H1 (cell line): ENCODE measurements at regions not wholly inside any gene's neighbourhood (a gene's known extent, or its start where the extent isn't known, plus 50 kb on each side); places are given as distances from the start of the nearest gene placed in this dataset.

Experiments
- CTCF ChIA-PET: fragments of 300-600 bp; sonication (Branson Sonifier 250); formaldehyde crosslinking; loops from one replicate; lab custom pipeline; 2021; ENCODE audit not compliant: partially characterized antibody; lab: Charles Lee
- POLR2A ChIA-PET: fragments of 300-600 bp; sonication (Branson Sonifier 250); formaldehyde crosslinking; loops from one replicate; lab custom pipeline; 2021; ENCODE audit warnings: inconsistent platforms; ENCODE audit not compliant: partially characterized antibody; lab: Charles Lee
- DNase-seq, 2 experiments: peaks; one replicate each; pipeline versions ENCODE4 v3.0.0 to v3.0.0-alpha.2; 2010 to 2022; ENCODE audit warnings: low spot score in 2 of 2, low read depth in 1 of 2, mixed read lengths in 1 of 2
- FAIRE-seq: peaks from 2 replicates; lab custom pipeline; 2011; peaks lifted over from hg19 to GRCh38; lab: Jason Lieb, UNC
- H2AFZ ChIP-seq: 2 replicates; pipeline ENCODE4 v1.8.1; 2012; ENCODE audit warnings: low read length, inconsistent platforms
- H2AK5ac ChIP-seq: 2 replicates; pipeline ENCODE4 v1.6.1; 2013; ENCODE audit warnings: low read depth, low read length
- H2BK120ac ChIP-seq: replicated peaks from 2 replicates; pipeline ENCODE3; 2013; ENCODE audit warnings: low read depth, low read length, inconsistent platforms
- H2BK12ac ChIP-seq: 2 replicates; pipeline ENCODE4 v1.6.1; 2013; ENCODE audit warnings: low read depth, low read length
- H2BK15ac ChIP-seq: 2 replicates; pipeline ENCODE4 v1.6.1; 2013; ENCODE audit warnings: low read length
- H2BK20ac ChIP-seq: 2 replicates; pipeline ENCODE4 v1.6.1; 2013; ENCODE audit warnings: low read length
- H2BK5ac ChIP-seq: 2 replicates; pipeline ENCODE4 v1.6.1; 2013; ENCODE audit warnings: low read depth, low read length
- H3K14ac ChIP-seq: 2 replicates; pipeline ENCODE4 v1.6.1; 2013; ENCODE audit warnings: inconsistent platforms; ENCODE audit not compliant: insufficient read length
- H3K18ac ChIP-seq: 2 replicates; pipeline ENCODE4 v1.6.1; 2013; ENCODE audit warnings: low read length; ENCODE audit errors: extremely low read depth
- H3K23ac ChIP-seq: 2 replicates; pipeline ENCODE4 v1.6.1; 2013; ENCODE audit warnings: inconsistent platforms; ENCODE audit not compliant: insufficient read length
- H3K23me2 ChIP-seq: 2 replicates; pipeline ENCODE4 v1.6.1; 2013; ENCODE audit warnings: low read depth, low read length
- H3K27ac ChIP-seq: 2 replicates; pipeline ENCODE4 v1.6.1; 2011; ENCODE audit warnings: low read depth, low read length, inconsistent platforms
- H3K27me3 ChIP-seq, 4 experiments: replicated peaks in 1 of 4; 1 replicate in 1 of 4; 2 replicates in 3 of 4; pipeline versions ENCODE4 v1.6.1 to v1.8.1; 2011 to 2013; ENCODE audit warnings: low read length in 3 of 4, mild to moderate bottlenecking in 3 of 4, inconsistent platforms in 2 of 4, mixed read lengths in 2 of 4, moderate library complexity in 1 of 4; ENCODE audit not compliant: control insufficient read depth in 3 of 4, insufficient read depth in 3 of 4; ENCODE audit errors: extremely low read depth in 1 of 4
- H3K36me3 ChIP-seq, 4 experiments: 2 replicates each; pipeline versions ENCODE4 v1.6.1 to v1.8.1; 2011 to 2013; ENCODE audit warnings: mild to moderate bottlenecking in 4 of 4, low read length in 3 of 4, moderate library complexity in 2 of 4, control low read depth in 1 of 4, inconsistent platforms in 1 of 4; ENCODE audit not compliant: insufficient read depth in 4 of 4, control insufficient read depth in 2 of 4
- H3K4ac ChIP-seq: replicated peaks from 2 replicates; pipeline ENCODE3; 2013; ENCODE audit warnings: low read length, low read depth, mixed read lengths, inconsistent platforms; ENCODE audit not compliant: insufficient read length
- H3K4me1 ChIP-seq, 4 experiments: replicated peaks in 1 of 4; 1 replicate in 1 of 4; 2 replicates in 3 of 4; pipeline versions ENCODE4 v1.6.1 to v1.8.1; 2011 to 2013; ENCODE audit warnings: low read length in 3 of 4, inconsistent platforms in 2 of 4, mixed read lengths in 1 of 4; ENCODE audit not compliant: insufficient read depth in 4 of 4, control insufficient read depth in 3 of 4
- H3K4me2 ChIP-seq, 2 experiments: 2 replicates each; pipeline versions ENCODE4 v1.6.1 to v1.8.1; 2011 to 2013; ENCODE audit warnings: low read depth in 2 of 2, low read length in 2 of 2, control low read depth in 1 of 2, inconsistent platforms in 1 of 2, mild to moderate bottlenecking in 1 of 2; ENCODE audit not compliant: insufficient read depth in 1 of 2
- H3K4me3 ChIP-seq, 4 experiments: fragments of 200-600, 300-600 bp in 1 of 4; sonication (generic), shearing (Covaris generic), sonication (Bioruptor Twin) in 1 of 4; 2 replicates each; pipeline versions ENCODE4 v1.5.1 to v1.8.1; 2011 to 2016; ENCODE audit warnings: low read length in 4 of 4, low read depth in 3 of 4, control low read depth in 2 of 4, inconsistent platforms in 2 of 4, mild to moderate bottlenecking in 2 of 4, mixed read lengths in 1 of 4, moderate library complexity in 1 of 4; ENCODE audit not compliant: insufficient read depth in 2 of 4; ENCODE audit errors: extremely low read depth in 1 of 4
- H3K56ac ChIP-seq: replicated peaks from 2 replicates; pipeline ENCODE3; 2013; ENCODE audit warnings: low read depth, mild to moderate bottlenecking, mixed read lengths, low read length, inconsistent platforms; ENCODE audit not compliant: insufficient read length
- H3K79me1 ChIP-seq: 2 replicates; pipeline ENCODE4 v1.6.1; 2013; ENCODE audit warnings: low read depth, low read length, control low read depth
- H3K79me2 ChIP-seq, 2 experiments: 2 replicates each; pipeline versions ENCODE4 v1.6.1 to v1.8.1; 2012 to 2013; ENCODE audit warnings: low read length in 2 of 2, mild to moderate bottlenecking in 2 of 2, inconsistent platforms in 1 of 2; ENCODE audit not compliant: insufficient read depth in 2 of 2, control insufficient read depth in 1 of 2
- H3K9ac ChIP-seq, 4 experiments: replicated peaks in 1 of 4; 1 replicate in 1 of 4; 2 replicates in 3 of 4; pipeline versions ENCODE4 v1.6.1 to v1.8.1; 2011 to 2013; ENCODE audit warnings: low read depth in 3 of 4, low read length in 3 of 4, control low read depth in 2 of 4, mild to moderate bottlenecking in 2 of 4, moderate library complexity in 2 of 4, inconsistent platforms in 1 of 4; ENCODE audit errors: extremely low read depth in 1 of 4
- H3K9me3 ChIP-seq, 2 experiments: 2 replicates each; pipeline versions ENCODE4 v1.6.1 to v1.8.1; 2012 to 2013; ENCODE audit warnings: mild to moderate bottlenecking in 2 of 2, moderate library complexity in 2 of 2, control low read depth in 1 of 2, inconsistent platforms in 1 of 2, low read depth in 1 of 2, low read length in 1 of 2, mixed read lengths in 1 of 2; ENCODE audit not compliant: insufficient read depth in 2 of 2
- H4K20me1 ChIP-seq, 2 experiments: replicated peaks in 1 of 2; 2 replicates each; pipeline versions ENCODE3 to v1.8.1; 2011 to 2013; ENCODE audit warnings: inconsistent platforms in 2 of 2, low read length in 2 of 2, mild to moderate bottlenecking in 1 of 2; ENCODE audit not compliant: insufficient read depth in 2 of 2, control insufficient read depth in 1 of 2
- H4K5ac ChIP-seq: 2 replicates; pipeline ENCODE4 v1.6.1; 2013; ENCODE audit warnings: low read length, low read depth, mixed read lengths, inconsistent platforms; ENCODE audit not compliant: insufficient read length
- H4K8ac ChIP-seq: 2 replicates; pipeline ENCODE4 v1.8.0; 2013; ENCODE audit warnings: mild to moderate bottlenecking, moderate library complexity, low read length, inconsistent platforms; ENCODE audit not compliant: insufficient read depth; ENCODE audit errors: extremely low read depth
- H4K91ac ChIP-seq: replicated peaks from 2 replicates; pipeline ENCODE3; 2013; ENCODE audit warnings: low read length, mixed read lengths, inconsistent platforms; ENCODE audit not compliant: insufficient read length
- ATF2 ChIP-seq: IDR thresholded peaks from 2 replicates; pipeline ENCODE4 v1.6.1; 2012; ENCODE audit warnings: low read length, inconsistent platforms
- BCL11A ChIP-seq, 2 experiments: IDR thresholded peaks; one replicate each; pipeline ENCODE4 v1.6.1; 2011; ENCODE audit warnings: low read depth in 2 of 2, low read length in 2 of 2, mild to moderate bottlenecking in 2 of 2
- CEBPB ChIP-seq: IDR thresholded peaks from 2 replicates; pipeline ENCODE4 v1.6.1; 2012; ENCODE audit warnings: low read depth, low read length
- CREB1 ChIP-seq: IDR thresholded peaks from 2 replicates; pipeline ENCODE4 v1.6.1; 2012; ENCODE audit warnings: inconsistent platforms
- FOSL1 ChIP-seq: IDR thresholded peaks from 2 replicates; pipeline ENCODE4 v1.6.1; 2011; ENCODE audit warnings: mild to moderate bottlenecking, low read depth, low read length, moderate library complexity; ENCODE audit not compliant: insufficient read depth
- GTF2F1 ChIP-seq: IDR thresholded peaks from 2 replicates; pipeline ENCODE4 v1.6.1; 2012; ENCODE audit warnings: low read depth, low read length, improper control_type of control experiment, borderline replicate concordance
- HDAC2 ChIP-seq, 2 experiments: fragments of 300-600 bp in 1 of 2; sonication (generic) in 1 of 2; IDR thresholded peaks; 2 replicates each; pipeline ENCODE4 v1.6.1; 2011 to 2012; ENCODE audit warnings: low read depth in 2 of 2, low read length in 2 of 2, mild to moderate bottlenecking in 2 of 2, moderate library complexity in 2 of 2, borderline replicate concordance in 1 of 2, inconsistent platforms in 1 of 2
- NRF1 ChIP-seq: IDR thresholded peaks from 2 replicates; pipeline ENCODE4 v1.6.1; 2011; ENCODE audit warnings: mild to moderate bottlenecking, low read depth, low read length, improper control_type of control experiment
- SUZ12 ChIP-seq: fragments of 200-600 bp; sonication (generic); IDR thresholded peaks from 2 replicates; pipeline ENCODE4 v1.6.1; 2012; ENCODE audit warnings: mild to moderate bottlenecking, inconsistent platforms, low read length, moderate library complexity, mixed read lengths
- WGBS, 2 experiments: shearing (Covaris generic) in 1 of 2; methylation state at CpG; one replicate each; pipeline versions ENCODE4 v1.1.6 to v1.1.7; 2013 to 2015; ENCODE audit warnings: low lambda C conversion rate in 2 of 2, mixed read lengths in 2 of 2, inconsistent platforms in 1 of 2, low coverage in 1 of 2, missing lambda C conversion rate in 1 of 2; ENCODE audit not compliant: insufficient replicate concordance in 2 of 2, insufficient coverage in 1 of 2, insufficient read length in 1 of 2; ENCODE audit errors: extremely low coverage in 1 of 2, missing lambda C conversion rate in 1 of 2; 5-methylcytosine and 5-hydroxymethylcytosine counted together

GRCh38 chr1:168845140-168845539 lies 116.1 kb upstream of the DPT start:
- H4K8ac ChIP-seq, result no peak overlapping the region
- no peaks in the 10 kb centered on the region for H3K23me2 ChIP-seq
- 75% methylated on average over 2 of the region's 2 CpGs; no CpG with 5 or more reads in 1 of the 2 experiments for WGBS, 2 experiments
- H2BK12ac ChIP-seq, result no peak overlapping the region
- no peak overlapping the region for H2BK15ac ChIP-seq
- no peak overlapping the region for H4K5ac ChIP-seq
- H3K14ac ChIP-seq, result no peak overlapping the region
- H3K9ac ChIP-seq, result no peak overlapping the region
- H3K56ac ChIP-seq, result no peak overlapping the region
- no peaks in the 10 kb centered on the region for H3K36me3 ChIP-seq
- no peak overlapping the region for H2BK5ac ChIP-seq
- TF ChIP-seq GTF2F1 (no peak), CEBPB (no peak), BCL11A (IDR thresholded peaks at IDR 0.05; ENCODE audit: low read depth in 2 of 2, low read length in 2 of 2) (no peak), ATF2 (no peak), HDAC2 (IDR thresholded peaks at IDR 0.05; ENCODE audit: borderline replicate concordance in 1 of 2, low read depth in 2 of 2, low read length in 2 of 2) (no peak), NRF1 (no peak), CREB1 (no peak), SUZ12 (no peak), FOSL1 (no peak)
- no peak overlapping the region for H4K91ac ChIP-seq
- H3K4me1 ChIP-seq, result no peaks in the 10 kb centered on the region
- no peak overlapping the region for H2BK120ac ChIP-seq
- no peak overlapping the region for H3K27ac ChIP-seq
- no peak overlapping the region for H2AK5ac ChIP-seq
- H3K79me2 ChIP-seq, result no peaks in the 10 kb centered on the region
- no peak overlapping the region for H2BK20ac ChIP-seq
- no peak for FAIRE-seq
- H3K23ac ChIP-seq, result no peak overlapping the region
- no peak overlapping the region for H3K4ac ChIP-seq
- DNase-seq, result no peak
- no peak overlapping the region for H2AFZ ChIP-seq
- no peak overlapping the region for H3K4me2 ChIP-seq
- ChIA-PET CTCF (no interaction called here), POLR2A (no interaction called here)
- no peak overlapping the region for H3K4me3 ChIP-seq
- H3K27me3 ChIP-seq, result no peaks in the 10 kb centered on the region
- no peaks in the 10 kb centered on the region for H4K20me1 ChIP-seq
- no peaks in the 10 kb centered on the region for H3K9me3 ChIP-seq
- no peaks in the 10 kb centered on the region for H3K79me1 ChIP-seq
- H3K18ac ChIP-seq, result no peak overlapping the region
